HepG2 (cell line): ENCODE measurements at regions not wholly inside any gene's neighbourhood (a gene's known extent, or its start where the extent isn't known, plus 50 kb on each side); places are given as distances from the start of the nearest gene placed in this dataset.

Experiments used
- AGO2 ChIP-seq: fragments of 200-400 bp; formaldehyde crosslinking; optimal IDR thresholded peaks from 2 replicates; pipeline ENCODE3; 2017; ENCODE audit warnings: mild to moderate bottlenecking, low read depth, low read length, moderate library complexity
- CREB1 ChIP-seq, 2 experiments: fragments of 450-650 bp in 1 of 2; IDR thresholded peaks; 2 replicates each; pipeline ENCODE4 v1.6.1; 2016 to 2017; ENCODE audit warnings: control low read depth in 1 of 2, mild to moderate bottlenecking in 1 of 2, missing compliant biosample characterization in 1 of 2, missing genetic modification characterization in 1 of 2
- ETV5 ChIP-seq: IDR thresholded peaks from 2 replicates; pipeline ENCODE4 v1.6.1; 2018; ENCODE audit warnings: missing biosample characterization, missing genetic modification reagents, inconsistent platforms, borderline replicate concordance
- FOXK1 ChIP-seq: sonication (generic); formaldehyde crosslinking; IDR thresholded peaks from 2 replicates; pipeline ENCODE4 v1.4.0; 2020; ENCODE audit warnings: low read depth, missing genetic modification reagents, borderline replicate concordance
- GATAD1 ChIP-seq: IDR thresholded peaks from 2 replicates; pipeline ENCODE4 v1.6.1; 2016; ENCODE audit warnings: missing genetic modification reagents, missing compliant biosample characterization
- KLF16 ChIP-seq, 2 experiments: sonication (generic) in 1 of 2; formaldehyde crosslinking in 1 of 2; IDR thresholded peaks; 2 replicates each; pipeline versions ENCODE4 v1.6.1 to v1.8.0; 2016 to 2023; ENCODE audit warnings: missing genetic modification reagents in 2 of 2, missing compliant biosample characterization in 1 of 2
- KLF9 ChIP-seq: IDR thresholded peaks from 2 replicates; pipeline ENCODE4 v1.6.1; 2016; ENCODE audit warnings: low read depth
- LCORL ChIP-seq, 2 experiments: fragments of 450-650 bp in 1 of 2; sonication (generic) in 1 of 2; formaldehyde crosslinking in 1 of 2; IDR thresholded peaks; 2 replicates each; pipeline versions ENCODE4 v1.5.0 to v1.6.1; 2017 to 2020; ENCODE audit warnings: antibody characterized with exemption in 1 of 2, missing genetic modification reagents in 1 of 2
- RAD21 ChIP-seq: fragments of 450-650 bp; formaldehyde crosslinking; IDR thresholded peaks from 2 replicates; pipeline ENCODE4 v1.5.0; 2020; ENCODE audit warnings: mild to moderate bottlenecking
- SMAD3 ChIP-seq: sonication (generic); formaldehyde crosslinking; IDR thresholded peaks from 2 replicates; pipeline ENCODE4 v1.4.0; 2020; ENCODE audit warnings: missing genetic modification reagents
- TBL1XR1 ChIP-seq: fragments of 150-350 bp; IDR thresholded peaks from 2 replicates; pipeline ENCODE4 v1.6.1; 2014; ENCODE audit warnings: borderline replicate concordance, low read length; ENCODE audit not compliant: partially characterized antibody
- ZNF484 ChIP-seq: sonication (generic); formaldehyde crosslinking; IDR thresholded peaks from 2 replicates; pipeline ENCODE4 v1.5.1; 2020; ENCODE audit warnings: mild to moderate bottlenecking, low read depth, missing genetic modification reagents, borderline replicate concordance
- ZNF510 ChIP-seq: sonication (generic); formaldehyde crosslinking; IDR thresholded peaks from 2 replicates; pipeline ENCODE4 v1.4.0; 2020; ENCODE audit warnings: low read depth, mild to moderate bottlenecking, missing genetic modification reagents
- ZNF558 ChIP-seq: sonication (generic); formaldehyde crosslinking; IDR thresholded peaks from 2 replicates; pipeline ENCODE4 v1.9.0; 2022; ENCODE audit warnings: mild to moderate bottlenecking, missing genetic modification reagents, borderline replicate concordance
- TF ChIP-seq, protein P1 (sequence below): sonication (generic); formaldehyde crosslinking; IDR thresholded peaks from 2 replicates; pipeline ENCODE4 v1.4.0; 2020; ENCODE audit warnings: missing genetic modification reagents
- TF ChIP-seq, protein P2 (sequence below), 2 experiments: fragments of 450-650 bp in 1 of 2; sonication (generic) in 1 of 2; formaldehyde crosslinking; IDR thresholded peaks; 2 replicates each; pipeline versions ENCODE4 v1.5.0 to v1.8.0; 2020 to 2022; ENCODE audit warnings: mild to moderate bottlenecking in 1 of 2, missing genetic modification reagents in 1 of 2
- TF ChIP-seq, protein P3 (sequence below): sonication (generic); formaldehyde crosslinking; IDR thresholded peaks from 2 replicates; pipeline ENCODE4 v1.4.0; 2020; ENCODE audit warnings: missing genetic modification reagents, borderline replicate concordance
- TF ChIP-seq, protein P4 (sequence below): sonication (generic); formaldehyde crosslinking; conservative IDR thresholded peaks from 2 replicates; pipeline ENCODE4 v1.4.0; 2020; ENCODE audit warnings: missing genetic modification reagents

DNA sequence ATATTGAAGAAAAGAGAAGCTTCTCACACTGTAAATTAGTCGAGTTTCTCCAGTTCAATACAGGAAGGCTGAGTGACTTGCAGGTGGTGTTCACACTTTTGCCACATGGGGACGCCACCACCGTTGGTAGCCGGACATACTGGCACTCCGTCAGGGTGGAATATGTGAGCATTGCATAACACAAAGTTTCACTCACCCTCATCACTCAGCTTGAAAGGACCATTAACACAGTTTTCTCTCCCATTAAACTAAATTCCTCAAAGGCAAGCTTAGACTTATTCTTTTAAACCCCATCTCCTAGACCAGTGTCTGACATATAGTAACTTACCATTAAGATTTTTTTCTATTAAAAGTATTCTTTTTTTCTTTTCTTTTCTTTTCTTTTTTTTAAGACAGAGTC, 105.3 kb upstream of the SERBP1 start (continued):
- TF ChIP-seq ZNF510, result 0 out of 2 replicates have a peak, but pooled peaks have one; percentile 22
- peak; percentile 33; the same call in 1 of the 2 replicates for TF ChIP-seq CREB1 (IDR thresholded peaks at IDR 0.05)
- TF ChIP-seq CREB1 (CRISPR knock-in tag; IDR thresholded peaks at IDR 0.05), result no peak
- 0 out of 2 replicates have a peak, but pooled peaks have one; percentile 20 for TF ChIP-seq FOXK1 (CRISPR knock-in tag)
- TF ChIP-seq ETV5 (CRISPR knock-in tag), result peak; percentile 51; the same call in 1 of the 2 replicates
- 0 out of 2 replicates have a peak, but pooled peaks have one; percentile 35 for TF ChIP-seq GATAD1 (CRISPR knock-in tag)
- no peak for TF ChIP-seq TBL1XR1
- TF ChIP-seq, protein P1, sequence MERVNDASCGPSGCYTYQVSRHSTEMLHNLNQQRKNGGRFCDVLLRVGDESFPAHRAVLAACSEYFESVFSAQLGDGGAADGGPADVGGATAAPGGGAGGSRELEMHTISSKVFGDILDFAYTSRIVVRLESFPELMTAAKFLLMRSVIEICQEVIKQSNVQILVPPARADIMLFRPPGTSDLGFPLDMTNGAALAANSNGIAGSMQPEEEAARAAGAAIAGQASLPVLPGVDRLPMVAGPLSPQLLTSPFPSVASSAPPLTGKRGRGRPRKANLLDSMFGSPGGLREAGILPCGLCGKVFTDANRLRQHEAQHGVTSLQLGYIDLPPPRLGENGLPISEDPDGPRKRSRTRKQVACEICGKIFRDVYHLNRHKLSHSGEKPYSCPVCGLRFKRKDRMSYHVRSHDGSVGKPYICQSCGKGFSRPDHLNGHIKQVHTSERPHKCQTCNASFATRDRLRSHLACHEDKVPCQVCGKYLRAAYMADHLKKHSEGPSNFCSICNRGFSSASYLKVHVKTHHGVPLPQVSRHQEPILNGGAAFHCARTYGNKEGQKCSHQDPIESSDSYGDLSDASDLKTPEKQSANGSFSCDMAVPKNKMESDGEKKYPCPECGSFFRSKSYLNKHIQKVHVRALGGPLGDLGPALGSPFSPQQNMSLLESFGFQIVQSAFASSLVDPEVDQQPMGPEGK (CRISPR knock-in tag), result peak; percentile 43; the same call in 1 of the 2 replicates
- no peak for TF ChIP-seq ZNF484 (CRISPR knock-in tag)
- 0 out of 2 replicates have a peak, but pooled peaks have one; percentile 36 for TF ChIP-seq ZNF558 (CRISPR knock-in tag)
- TF ChIP-seq KLF9 (CRISPR knock-in tag), result no peak
- peak; percentile 60; the same call in 1 of the 2 replicates for TF ChIP-seq LCORL (IDR thresholded peaks at IDR 0.05)
- TF ChIP-seq LCORL (CRISPR knock-in tag; IDR thresholded peaks at IDR 0.05), result no peak
- TF ChIP-seq, protein P2, sequence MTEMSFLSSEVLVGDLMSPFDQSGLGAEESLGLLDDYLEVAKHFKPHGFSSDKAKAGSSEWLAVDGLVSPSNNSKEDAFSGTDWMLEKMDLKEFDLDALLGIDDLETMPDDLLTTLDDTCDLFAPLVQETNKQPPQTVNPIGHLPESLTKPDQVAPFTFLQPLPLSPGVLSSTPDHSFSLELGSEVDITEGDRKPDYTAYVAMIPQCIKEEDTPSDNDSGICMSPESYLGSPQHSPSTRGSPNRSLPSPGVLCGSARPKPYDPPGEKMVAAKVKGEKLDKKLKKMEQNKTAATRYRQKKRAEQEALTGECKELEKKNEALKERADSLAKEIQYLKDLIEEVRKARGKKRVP (CRISPR knock-in tag; IDR thresholded peaks at IDR 0.05), result peak in 1 of 2 experiments; percentile 70; a peak in 2 of 4 replicates
- peak; percentile 90 for TF ChIP-seq RAD21 (CRISPR knock-in tag)
- TF ChIP-seq SMAD3, result peak; percentile 71; the same call in 1 of the 2 replicates
- TF ChIP-seq, protein P3, sequence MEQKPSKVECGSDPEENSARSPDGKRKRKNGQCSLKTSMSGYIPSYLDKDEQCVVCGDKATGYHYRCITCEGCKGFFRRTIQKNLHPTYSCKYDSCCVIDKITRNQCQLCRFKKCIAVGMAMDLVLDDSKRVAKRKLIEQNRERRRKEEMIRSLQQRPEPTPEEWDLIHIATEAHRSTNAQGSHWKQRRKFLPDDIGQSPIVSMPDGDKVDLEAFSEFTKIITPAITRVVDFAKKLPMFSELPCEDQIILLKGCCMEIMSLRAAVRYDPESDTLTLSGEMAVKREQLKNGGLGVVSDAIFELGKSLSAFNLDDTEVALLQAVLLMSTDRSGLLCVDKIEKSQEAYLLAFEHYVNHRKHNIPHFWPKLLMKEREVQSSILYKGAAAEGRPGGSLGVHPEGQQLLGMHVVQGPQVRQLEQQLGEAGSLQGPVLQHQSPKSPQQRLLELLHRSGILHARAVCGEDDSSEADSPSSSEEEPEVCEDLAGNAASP, result peak; percentile 77; the same call in 1 of the 2 replicates
- TF ChIP-seq AGO2, result no peak
- TF ChIP-seq KLF16 (CRISPR knock-in tag; IDR thresholded peaks at IDR 0.05), result peak in 1 of 2 experiments; percentile 70; a peak in 1 of 4 replicates
- TF ChIP-seq, protein P4, sequence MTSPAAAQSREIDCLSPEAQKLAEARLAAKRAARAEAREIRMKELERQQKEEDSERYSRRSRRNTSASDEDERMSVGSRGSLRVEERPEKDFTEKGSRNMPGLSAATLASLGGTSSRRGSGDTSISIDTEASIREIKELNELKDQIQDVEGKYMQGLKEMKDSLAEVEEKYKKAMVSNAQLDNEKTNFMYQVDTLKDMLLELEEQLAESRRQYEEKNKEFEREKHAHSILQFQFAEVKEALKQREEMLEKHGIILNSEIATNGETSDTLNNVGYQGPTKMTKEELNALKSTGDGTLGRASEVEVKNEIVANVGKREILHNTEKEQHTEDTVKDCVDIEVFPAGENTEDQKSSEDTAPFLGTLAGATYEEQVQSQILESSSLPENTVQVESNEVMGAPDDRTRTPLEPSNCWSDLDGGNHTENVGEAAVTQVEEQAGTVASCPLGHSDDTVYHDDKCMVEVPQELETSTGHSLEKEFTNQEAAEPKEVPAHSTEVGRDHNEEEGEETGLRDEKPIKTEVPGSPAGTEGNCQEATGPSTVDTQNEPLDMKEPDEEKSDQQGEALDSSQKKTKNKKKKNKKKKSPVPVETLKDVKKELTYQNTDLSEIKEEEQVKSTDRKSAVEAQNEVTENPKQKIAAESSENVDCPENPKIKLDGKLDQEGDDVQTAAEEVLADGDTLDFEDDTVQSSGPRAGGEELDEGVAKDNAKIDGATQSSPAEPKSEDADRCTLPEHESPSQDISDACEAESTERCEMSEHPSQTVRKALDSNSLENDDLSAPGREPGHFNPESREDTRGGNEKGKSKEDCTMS (CRISPR knock-in tag), result no peak
